NOMO-1 treated with dmso at 0.1 percent for 144 hours (cell line): ENCODE measurements at regions not wholly inside any gene's neighbourhood (a gene's known extent, or its start where the extent isn't known, plus 50 kb on each side); places are given as distances from the start of the nearest gene placed in this dataset.

Source experiments
- DNase-seq: peaks from one replicate; lab custom pipeline; 2025; ENCODE audit not compliant: unreplicated experiment; lab: John Stamatoyannopoulos, UW

- peak; percentile 46 for DNase-seq
Measured at GRCh38 chr2:4673025-4673489, 969.7 kb downstream of the DCDC2C start.

- DNase-seq: no peak
Measured at GRCh38 chr2:4674007-4674406, 970.6 kb downstream of the DCDC2C start.

- no peak for DNase-seq
Measured at GRCh38 chr2:4675295-4675694, 971.9 kb downstream of the DCDC2C start.

DNA sequence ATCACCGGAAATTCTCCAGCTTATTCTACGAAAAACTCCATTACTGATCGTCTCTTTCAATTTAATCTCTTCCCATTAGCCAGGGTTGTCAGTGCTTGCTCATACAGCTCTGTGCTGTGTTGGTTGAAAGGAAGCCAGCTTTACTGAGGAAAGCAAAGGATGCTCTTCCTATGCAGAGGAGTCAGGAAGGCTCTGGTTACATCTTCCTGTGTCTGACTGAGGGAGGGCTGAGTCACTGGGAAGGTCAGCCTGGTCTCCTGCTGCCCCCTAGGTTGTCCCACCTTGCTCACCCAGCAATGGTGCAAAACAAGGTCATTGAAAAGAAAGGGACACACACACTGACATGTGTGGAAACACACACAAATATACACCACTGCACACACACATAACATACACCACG lies 975.6 kb downstream of the DCDC2C start:
- DNase-seq: no peak

GRCh38 chr2:4679391-4679790 lies 976.0 kb downstream of the DCDC2C start:
- no peak for DNase-seq

DNA sequence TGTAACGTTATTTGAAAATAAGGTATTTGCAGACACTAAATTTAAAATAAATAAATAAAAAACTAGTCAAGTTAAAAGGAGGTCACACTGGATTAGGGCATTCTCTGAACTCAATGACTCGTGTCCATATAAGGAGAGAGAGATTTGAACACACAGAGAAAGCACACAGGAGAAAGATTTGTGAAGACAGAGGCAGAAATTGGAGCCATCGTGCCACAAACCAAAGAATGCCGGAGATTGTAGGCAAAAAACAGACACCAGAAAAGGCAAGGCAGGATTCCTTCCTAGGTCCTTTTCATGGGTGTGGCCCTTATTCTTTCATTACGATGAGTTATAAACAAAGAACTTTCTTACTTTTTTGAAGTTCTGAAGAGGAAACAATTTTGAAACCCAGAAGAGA lies 981.5 kb downstream of the DCDC2C start:
- DNase-seq: no peak

DNA sequence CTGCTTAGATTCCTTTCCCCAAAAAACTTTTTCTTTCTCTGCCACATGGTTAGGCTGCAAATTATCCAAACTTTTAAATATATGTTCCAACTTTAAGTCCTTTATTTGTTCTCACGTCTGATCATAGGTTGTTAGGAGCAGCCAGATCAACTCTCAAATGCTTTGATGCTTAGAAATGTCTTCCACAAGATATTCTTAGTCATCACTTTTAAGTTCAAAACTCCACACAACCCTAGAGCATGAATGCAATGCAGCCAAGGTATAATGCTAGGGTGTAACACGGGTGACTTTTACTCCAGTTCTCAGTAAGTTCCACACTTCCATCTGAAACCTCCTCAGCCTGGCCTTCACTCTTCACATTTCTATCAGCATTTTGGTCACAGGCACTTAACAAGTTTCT lies 987.5 kb downstream of the DCDC2C start:
- no peak for DNase-seq

GRCh38 chr2:4693266-4693665 lies 989.9 kb downstream of the DCDC2C start:
- no peak for DNase-seq

DNA sequence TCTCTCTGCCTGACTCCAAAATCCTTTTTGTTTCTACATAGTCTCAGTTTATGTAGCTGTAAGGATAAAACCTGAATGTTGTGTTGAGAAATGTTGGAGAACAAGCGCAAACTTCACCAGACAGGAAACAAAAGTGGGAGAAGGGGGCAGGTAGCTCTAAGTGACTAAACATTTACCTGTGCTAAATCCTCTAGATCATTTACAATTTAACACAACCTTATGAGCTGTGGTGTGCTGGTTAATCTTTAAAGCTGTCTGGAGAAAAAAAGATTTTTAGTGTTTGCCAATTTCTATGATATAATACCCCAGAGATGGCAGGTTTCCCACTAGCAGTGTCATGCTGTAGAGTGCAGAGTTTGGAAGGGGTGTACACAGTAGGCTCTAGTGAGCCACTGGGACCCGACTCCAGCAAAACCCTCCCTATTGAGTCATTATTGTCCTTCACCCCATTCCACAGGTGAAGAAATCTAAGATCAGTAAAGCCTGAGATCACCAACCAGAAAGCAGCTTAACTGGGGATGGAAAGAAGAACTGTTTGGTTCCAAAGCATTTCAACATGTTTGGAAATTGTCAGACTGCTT lies 992.0 kb downstream of the DCDC2C start:
- no peak for DNase-seq

GRCh38 chr2:4715065-4715464 lies 977.1 kb upstream of the SOX11 start:
- no peak for DNase-seq

DNA sequence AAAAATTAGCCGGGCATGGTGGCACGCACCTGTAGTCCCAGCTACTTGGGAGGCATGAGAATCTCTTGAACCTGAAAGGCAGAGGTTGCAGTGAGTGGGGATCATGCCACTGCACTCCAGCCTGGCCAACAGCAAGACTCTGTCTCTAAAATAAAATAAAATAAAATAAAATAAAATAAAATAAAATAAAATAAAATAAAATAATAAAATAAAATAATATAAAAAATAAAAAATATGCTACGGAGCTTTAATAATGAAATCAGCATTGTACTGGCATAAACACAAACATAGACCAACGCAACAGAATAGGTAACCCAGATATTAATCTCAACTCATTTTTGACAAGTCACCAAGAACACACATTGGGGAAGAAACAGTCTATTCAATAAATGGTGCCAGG lies 973.4 kb upstream of the SOX11 start:
- DNase-seq: no peak

DNA sequence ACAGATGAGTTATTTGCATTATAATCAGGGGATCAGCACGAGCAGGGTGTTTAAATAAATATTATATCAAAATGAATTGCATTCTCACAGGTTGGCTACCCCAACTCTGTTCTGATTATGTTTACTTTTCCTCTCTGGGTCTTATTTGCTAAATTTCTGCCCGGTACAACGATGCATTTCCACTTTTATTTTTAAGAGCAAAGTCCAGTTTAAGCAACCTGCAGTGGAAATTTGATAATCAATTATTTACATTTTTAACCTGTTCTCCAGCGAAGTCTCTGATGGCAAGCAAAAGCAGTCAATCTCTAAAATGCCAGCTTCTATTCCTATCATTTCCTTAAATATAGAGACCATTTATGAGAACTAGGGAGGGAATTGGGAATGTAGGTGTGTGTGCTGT lies 966.6 kb upstream of the SOX11 start:
- DNase-seq: no peak

- no peak for DNase-seq
Measured at GRCh38 chr2:4732560-4732959, 959.6 kb upstream of the SOX11 start.

- no peak for DNase-seq
Measured at GRCh38 chr2:4745056-4745991, 946.9 kb upstream of the SOX11 start.

DNA sequence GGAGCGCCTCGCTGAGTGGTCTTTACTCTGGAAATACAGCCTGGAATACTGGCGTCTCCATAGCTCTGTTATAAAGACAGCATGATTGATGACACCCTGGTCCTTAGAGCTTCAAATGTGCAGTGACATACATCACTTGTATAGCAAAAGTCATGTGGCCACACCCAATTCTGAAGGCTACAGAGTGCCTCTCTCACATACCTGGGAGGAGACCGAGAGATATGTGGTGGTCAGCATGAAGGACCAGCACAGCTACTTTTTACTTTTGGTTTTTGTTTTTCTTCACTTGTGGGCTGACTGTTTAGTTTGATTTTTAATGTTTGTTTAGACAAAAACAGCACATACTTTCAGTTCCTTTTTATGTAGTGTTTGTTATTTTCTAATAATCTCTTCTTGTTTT lies 938.5 kb upstream of the SOX11 start:
- no peak for DNase-seq

- no peak for DNase-seq
Measured at GRCh38 chr2:4762951-4763376, 929.2 kb upstream of the SOX11 start.

GRCh38 chr2:4765787-4766530 lies 926.2 kb upstream of the SOX11 start:
- DNase-seq: no peak

DNA sequence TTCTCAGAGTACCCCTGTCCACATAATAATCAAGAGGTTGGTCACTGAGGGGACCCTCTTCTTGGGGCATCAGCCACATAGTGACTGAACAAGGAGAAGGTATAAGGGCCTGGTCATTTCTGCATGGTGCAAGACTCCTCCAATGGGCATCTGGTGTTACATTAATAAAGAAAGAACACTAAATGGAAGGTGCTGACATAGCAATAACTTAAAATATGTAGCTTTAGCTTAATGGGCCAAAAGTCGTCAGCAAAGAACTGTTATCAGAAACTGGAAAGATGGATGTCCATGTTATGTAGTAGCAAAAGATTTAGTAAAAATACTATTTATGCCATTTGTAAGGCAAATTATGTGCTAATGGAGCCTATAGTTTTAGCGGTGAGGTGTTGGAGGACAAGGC lies 916.5 kb upstream of the SOX11 start:
- DNase-seq: no peak

GRCh38 chr2:4780679-4781078 lies 911.5 kb upstream of the SOX11 start:
- DNase-seq: no peak

DNA sequence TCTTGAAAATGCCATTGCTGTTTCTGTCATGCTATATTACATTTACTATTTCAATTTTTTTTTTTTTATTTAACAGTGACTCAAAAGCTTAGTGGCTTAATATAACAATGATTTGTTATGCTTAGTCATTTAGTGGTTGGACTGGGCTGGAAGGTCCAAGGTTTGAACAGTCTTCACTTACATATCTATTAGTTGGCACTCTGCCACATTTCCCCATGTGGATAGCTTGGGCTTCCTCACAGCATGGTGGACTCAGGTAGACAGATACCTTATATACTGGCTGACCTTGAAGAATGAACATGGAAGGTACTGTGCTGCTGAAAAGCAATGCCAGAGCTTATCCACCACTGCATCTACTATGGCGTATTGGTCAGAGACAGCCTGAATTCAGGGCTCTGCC lies 909.5 kb upstream of the SOX11 start:
- DNase-seq: no peak

DNA sequence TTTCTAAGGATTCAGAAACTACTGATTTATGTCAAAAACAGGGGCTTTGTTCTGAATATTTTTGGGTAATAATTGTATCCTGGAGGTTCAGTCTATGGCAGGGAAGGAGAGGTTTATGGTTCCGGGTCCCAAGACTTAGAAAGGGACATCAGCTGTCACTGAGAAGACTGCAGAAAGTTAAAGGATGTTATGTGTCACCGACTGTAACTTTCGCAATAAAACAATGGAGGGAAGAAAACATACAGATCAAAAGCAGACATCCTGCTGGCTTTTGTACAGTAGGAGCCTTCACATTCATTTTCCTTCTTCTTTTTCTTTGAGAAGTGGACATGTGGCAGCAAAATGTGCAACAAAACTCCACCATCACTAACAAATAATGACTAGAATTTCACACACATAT lies 900.7 kb upstream of the SOX11 start:
- DNase-seq: no peak

GRCh38 chr2:4792126-4792525 lies 900.1 kb upstream of the SOX11 start:
- no peak for DNase-seq
